SKM-1 (cell line): ENCODE measurements at regions not wholly inside any gene's neighbourhood (a gene's known extent, or its start where the extent isn't known, plus 50 kb on each side); places are given as distances from the start of the nearest gene placed in this dataset.
"Not testable (repeated sequence)": the region's sequence is repeated elsewhere in the genome, so short reads cannot be mapped to it uniquely, and the experiment has no call there.

Experiments
- DNase-seq: peaks from one replicate; lab custom pipeline; 2025; ENCODE audit not compliant: unreplicated experiment; lab: John Stamatoyannopoulos, UW

DNA sequence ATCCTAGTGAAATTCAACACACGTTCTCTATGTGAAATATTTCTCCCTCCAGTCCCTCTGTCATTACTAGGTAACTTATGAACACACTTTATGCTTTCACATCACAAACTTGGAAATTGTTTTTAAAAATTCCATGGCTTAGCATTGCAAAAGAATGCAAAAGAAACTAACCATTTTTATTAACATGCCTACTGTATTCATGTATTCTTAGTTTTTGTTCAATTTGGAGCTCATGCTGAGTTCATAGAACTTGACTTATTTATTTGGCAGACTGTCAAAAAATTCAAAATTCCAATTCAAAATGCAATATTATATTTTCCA lies 155.0 kb upstream of the SEMA3C start:
- no peak for DNase-seq

DNA sequence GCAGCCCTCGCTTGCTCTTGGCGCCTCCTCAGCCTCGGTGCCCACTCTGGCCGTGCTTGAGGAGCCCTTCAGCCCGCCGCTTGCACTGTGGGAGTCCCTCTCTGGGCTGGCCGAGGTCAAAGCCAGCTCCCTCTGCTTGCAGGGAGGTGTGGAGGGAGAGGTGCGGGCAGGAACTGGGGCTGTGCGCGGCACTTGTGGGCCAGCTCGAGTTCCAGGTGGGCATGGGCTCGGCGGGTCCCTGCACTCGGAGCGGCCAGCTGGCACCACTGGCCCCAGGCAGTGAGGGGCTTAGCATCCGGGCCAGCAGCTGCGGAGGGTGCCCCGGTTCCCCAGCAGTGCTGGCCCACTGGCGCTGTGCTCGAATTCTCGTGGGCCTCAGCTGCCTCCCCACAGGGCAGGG lies 152.1 kb upstream of the SEMA3C start:
- DNase-seq, result no peak

DNA sequence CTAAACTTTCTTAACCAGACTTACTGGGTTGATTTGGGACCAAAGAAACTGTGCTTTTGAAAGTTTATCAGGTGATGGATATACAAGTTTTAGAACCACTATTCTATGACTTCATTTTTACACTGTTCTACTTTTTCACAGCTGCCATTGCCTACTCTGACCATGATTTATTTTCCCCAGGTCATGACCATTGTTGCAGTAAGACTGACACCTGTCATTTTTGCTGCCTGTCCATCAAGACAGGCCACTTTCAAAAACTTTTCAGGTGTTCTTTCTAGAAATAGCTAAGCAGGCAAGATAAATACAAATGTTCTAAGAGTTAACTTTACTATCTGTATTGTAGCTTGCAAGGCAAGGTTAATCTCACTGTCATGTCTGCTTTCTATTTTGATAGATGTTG lies 147.9 kb upstream of the SEMA3C start:
- DNase-seq, result no peak

DNA sequence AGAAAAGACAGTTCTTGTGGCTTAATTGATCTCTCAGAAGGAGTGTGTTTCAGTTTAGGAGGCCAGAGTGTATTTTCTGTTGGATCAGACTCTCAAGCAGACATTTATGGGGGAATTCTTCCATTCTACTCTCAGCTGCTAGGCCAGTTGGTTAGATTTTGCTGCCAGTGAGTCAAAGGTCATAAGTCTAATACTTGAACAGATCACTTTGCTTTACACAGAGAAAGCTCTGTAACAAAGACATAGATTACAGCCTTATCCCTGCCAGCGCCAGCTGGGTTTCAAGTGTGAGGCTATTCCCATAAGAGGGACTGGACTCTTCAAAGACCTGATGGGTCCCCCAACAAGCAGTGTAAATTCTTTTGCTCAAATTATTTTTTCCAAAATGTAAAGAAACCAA lies 145.6 kb upstream of the SEMA3C start:
- DNase-seq, result no peak

DNA sequence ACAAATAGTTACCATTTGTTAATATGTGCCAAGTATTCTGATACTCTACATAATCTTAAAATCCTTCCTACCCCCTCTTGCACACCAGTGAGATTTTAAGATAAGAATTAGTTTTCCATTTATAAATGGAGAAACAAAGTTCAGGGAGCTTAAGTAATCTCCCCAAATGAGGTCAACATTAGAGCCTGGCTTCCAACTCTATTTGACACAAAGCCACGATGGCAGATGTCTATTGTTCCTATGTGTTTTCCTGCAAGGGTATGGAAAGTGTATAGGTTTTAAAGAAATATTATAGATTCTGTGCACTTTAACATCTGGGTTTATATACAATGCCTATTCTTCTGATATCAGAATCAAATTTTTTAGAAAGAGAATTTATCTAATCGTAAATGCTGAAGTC lies 143.9 kb upstream of the SEMA3C start:
- DNase-seq, result no peak

DNA sequence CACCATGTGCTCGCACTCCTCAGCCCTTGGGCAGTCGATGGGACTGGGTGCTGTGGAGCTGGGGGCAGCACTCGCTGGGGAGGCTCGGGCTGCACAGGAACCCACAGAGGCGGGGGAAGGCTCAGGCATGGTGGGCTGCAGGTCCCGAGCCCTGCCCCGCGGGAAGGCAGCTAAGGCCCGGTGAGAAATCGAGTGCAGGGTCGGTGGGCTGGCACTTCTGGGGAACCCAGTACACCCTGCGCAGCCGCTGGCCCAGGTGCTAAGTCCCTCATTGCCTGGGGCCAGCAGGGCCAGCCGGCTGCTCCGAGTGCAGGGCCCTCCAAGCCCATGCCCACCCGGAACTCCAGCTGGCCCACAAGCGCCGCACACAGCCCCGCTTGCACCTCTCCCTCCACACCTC lies 138.6 kb upstream of the SEMA3C start:
- not testable (repeated sequence) for DNase-seq

DNA sequence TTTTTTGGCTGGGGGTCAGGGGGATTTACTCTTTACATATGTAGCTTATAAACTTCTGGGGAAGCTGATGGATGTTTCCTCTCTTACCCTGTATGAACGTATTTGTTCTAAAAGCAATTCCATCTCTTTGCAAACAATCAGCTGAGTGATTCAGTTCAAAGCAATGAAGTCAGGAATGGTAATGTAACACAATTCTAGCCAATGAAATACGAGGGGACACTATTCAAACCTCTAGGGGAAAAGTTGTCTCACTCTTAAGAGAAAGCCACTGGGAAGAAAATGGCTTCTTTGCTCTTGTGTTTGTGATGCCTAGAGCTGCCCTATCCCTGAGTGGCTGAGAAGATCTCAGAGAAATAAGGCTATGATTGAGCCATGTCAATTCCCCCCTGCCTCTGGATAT lies 134.8 kb upstream of the SEMA3C start:
- DNase-seq, result no peak

DNA sequence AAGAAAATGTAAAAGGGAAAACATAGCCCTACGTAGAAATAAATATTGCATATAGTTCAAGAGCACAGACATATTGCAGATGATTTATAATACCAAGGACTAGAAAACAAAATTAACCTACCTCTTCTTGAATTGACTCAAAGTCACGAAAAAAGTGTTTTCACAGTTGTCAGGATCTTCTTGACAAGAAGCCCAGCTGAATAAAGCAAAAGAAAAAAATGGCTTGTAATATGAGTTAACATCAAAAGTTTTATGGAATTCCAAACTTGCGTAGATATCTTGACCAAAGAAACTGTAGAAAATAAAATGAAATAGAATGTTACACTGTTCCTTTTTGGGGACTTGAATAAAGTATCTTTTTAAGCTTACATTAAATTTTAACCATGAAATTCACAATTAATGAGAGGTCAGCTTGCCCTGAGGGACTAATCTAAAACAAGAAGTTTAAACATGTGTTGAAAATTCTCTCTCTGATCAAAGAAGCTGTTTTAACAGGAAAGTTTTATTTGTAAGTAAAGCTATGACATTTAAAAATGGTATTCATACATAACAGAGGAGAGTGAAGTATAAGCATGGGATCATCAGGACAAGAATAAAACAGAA lies 133.1 kb upstream of the SEMA3C start:
- DNase-seq, result no peak

DNA sequence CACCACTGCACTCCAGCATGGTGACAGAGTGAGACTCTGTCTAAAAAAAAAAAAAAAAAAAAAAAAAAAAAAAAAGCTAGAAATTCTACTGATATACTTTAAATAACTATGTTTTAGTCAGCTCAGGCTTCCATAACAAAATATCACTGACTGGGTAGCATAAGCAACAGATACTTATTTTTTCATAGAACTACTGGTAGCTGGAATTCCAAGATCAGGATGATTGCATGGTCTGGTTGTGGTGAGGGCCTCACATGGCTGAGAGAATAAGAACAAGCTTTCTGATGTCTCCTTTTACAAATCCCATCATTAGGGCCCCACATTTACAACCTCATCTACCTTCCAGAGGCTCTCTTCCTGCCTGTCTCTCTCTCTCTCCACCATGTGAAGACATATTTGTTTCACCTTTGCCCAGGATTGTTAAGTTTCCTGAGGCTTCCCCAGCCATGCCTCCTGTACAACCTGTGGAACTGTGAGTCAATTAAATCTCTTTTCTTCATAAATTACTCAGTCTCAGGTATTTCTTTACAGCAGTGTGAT lies 126.7 kb upstream of the SEMA3C start:
- no peak for DNase-seq

DNA sequence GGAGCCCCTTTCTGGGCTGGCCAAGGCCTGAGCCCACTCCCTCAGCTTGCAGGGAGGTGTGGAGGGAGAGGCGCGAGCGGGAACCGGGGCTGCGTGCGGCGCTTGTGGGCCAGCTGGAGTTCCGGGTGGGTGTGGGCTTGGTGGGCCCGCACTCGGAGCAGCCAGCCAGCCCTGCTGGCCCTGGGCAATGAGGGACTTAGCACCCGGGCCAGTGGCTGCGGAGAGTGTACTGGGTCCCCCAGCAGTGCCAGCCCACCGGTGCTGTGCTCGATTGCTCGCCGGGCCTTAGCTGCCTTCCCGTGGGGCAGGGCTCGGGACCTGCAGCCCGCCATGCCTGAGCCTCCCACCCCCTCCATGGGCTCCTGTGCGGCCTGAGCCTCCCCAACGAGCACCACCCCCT lies 123.8 kb upstream of the SEMA3C start:
- not testable (repeated sequence) for DNase-seq

DNA sequence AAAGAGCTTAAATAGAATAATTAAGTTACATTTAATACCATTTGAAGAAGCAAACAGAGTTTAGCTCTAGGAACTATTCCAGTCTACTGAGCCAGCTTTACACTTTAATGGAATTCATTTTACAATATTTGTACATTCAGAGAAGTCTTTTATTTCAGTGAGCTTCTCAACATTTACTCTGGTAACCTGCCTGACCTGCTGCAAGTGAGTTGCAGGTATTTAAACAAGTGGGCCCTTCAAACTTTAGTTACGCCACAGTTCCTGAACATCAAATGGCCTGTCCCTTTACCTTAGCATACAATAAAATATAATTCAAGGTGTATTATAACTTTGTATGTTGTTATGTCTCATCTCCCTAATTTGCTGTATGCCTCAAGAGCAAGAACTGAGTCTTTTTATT lies 121.6 kb upstream of the SEMA3C start:
- no peak for DNase-seq

DNA sequence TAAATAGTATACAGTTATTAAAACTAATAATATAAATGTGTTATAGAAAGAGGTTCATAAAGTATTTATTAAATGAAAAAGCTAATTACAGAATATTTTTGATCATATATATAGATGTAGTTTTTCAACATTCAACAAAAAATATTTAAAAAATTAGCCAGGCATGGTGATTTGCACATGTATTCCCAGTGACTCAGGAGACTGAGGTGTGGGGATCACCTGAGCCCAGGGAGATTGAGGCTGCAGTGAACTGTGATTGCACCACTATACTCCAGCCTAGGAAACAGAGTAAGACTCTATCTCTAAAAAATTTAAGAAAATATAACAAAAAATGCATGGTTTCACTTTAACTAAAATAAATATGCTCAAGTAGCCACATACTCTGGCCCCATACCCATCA lies 118.0 kb upstream of the SEMA3C start:
- DNase-seq, result no peak

DNA sequence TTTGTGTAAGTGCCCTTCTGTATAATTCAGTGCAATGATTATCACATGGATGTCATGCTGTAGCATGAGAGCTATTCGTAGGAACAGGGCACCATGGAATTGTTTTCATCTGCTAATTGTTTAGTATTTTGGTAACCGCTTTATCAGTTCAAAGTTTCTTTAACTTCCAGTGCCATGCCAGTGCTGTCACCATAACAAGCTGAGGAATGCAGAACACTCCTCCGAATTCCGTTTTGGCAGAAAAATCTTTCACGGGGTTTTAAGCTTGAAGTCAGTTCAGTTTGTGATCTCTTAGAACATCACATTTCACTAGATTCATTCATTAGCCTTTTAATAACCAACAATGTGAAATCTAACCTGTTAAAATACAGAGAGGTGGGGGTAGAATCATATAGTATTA lies 117.2 kb upstream of the SEMA3C start:
- no peak for DNase-seq

DNA sequence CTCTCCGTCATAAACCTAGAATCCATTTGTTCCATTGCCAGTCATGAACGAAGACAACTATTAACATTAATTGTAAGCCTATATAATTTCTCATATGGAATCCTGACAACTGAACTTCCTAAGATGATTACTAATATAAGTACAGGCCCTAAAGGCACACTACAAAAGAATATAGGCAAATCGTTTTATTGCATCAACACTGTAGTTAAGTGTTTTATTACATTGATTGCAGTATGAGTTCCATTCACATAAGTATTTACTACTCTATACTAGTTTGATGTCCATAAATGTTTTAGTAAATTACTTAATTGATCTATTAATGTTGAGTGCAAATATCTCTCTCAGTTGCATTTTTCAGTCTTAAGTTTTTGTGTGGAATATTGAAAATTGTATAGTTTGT lies 113.1 kb upstream of the SEMA3C start:
- DNase-seq, result no peak

DNA sequence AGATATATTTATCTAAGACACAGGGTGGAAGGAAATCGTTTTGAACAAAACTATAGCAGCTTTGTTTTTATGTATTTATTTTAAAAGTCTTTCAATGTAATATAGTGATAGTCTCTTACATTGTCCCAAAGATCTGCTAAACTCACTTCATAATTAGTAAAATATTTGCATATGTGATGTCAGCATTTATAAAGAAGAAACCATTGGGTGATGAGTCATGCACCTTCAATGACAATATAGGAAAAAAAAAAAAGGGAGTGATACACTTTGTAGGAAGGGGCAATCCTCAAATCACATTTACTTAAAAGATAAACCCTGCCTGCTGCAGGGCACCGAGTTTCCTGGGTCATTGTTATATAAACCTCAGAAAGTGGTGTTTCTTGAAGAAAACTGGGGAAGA lies 112.4 kb upstream of the SEMA3C start:
- DNase-seq, result no peak

DNA sequence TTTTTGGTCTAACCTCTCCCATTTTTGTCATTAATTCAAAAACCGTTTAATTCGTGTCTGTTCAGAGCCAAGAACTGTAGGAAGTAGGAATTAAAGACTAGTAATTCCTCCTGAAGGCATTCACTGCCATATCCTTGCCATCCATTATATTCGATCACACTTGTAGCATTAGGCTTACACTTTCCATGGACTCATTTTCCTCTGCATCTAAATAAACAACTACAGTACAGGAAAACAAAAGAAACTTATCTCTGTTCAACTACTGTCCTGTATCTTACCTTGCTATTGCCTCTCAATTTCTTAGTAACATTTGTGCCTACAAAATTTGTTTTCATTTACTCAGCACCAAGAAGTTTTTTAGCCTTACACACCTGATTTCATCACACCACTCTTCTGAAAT lies 111.6 kb upstream of the SEMA3C start:
- no peak for DNase-seq

DNA sequence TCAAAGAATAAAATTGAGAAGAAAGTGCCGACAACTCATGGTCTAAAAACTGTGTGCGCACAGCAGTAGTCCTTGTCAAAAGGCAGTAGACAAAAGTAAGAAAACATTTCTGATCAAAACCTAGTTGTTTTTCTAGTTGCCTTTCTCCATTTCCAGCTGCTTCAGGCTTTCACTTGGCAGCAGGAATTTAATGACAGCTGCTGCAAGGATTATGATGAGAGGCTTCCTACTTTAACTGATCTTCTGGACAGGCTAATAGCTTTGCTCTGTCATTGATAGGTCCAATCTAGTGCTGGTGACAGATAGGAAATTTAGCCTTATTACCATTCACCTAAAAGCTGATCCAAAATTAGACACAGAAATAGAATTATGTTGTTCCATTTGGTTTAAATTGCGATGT lies 110.7 kb upstream of the SEMA3C start:
- DNase-seq, result no peak

DNA sequence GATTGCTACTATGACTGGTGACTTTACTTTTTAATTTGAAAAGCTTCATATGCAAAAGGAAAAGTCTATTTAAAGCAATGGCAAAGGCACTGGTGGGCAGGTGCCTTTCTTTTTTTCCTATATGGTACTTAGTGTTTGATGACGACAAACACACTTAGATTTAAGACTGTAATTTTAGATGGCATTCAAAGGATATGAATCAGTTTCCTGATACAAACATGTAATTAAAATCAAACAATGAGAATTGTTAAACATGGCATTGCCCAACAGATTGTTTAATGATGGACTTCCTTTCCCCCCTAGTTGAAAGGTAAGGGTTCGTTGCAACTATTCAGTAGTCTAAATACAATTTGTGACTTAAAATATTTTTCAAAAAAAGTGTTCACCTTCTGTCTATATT lies 106.5 kb upstream of the SEMA3C start:
- DNase-seq, result no peak

DNA sequence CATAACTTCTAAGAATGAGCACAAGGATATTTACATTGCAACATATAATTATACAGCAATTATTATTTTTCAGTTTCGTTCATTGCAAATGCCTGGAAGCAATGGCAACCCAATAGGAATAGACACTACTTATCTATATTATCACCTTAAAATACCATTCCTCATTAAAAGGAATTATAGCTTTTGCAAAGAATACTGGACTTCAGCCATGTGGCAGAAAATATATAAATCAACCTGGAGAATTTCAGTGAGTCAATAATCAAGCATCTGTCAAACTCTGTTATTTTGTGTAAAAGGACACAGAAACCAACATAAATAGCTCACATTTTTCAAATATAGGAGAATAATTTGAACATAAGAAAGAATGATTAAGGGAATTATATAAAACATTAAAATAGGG lies 96.1 kb upstream of the SEMA3C start:
- no peak for DNase-seq

DNA sequence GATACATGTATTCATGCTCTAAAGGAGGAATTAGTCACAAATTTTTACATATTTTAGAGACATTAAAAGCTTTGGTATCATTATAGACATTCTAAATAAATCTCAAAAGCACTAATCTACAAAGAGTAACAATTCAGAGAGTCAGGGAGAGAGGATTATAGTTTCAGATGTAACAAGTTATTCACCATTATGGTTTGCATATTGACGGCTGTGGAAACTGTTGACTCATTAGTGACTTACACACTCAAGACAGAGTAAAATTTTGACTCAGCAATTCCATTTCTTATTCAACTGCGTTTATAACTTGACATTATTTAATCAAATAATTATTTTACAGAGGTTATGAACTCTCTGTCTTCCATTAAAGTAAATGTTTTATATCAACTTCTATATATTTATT lies 95.4 kb upstream of the SEMA3C start:
- no peak for DNase-seq

DNA sequence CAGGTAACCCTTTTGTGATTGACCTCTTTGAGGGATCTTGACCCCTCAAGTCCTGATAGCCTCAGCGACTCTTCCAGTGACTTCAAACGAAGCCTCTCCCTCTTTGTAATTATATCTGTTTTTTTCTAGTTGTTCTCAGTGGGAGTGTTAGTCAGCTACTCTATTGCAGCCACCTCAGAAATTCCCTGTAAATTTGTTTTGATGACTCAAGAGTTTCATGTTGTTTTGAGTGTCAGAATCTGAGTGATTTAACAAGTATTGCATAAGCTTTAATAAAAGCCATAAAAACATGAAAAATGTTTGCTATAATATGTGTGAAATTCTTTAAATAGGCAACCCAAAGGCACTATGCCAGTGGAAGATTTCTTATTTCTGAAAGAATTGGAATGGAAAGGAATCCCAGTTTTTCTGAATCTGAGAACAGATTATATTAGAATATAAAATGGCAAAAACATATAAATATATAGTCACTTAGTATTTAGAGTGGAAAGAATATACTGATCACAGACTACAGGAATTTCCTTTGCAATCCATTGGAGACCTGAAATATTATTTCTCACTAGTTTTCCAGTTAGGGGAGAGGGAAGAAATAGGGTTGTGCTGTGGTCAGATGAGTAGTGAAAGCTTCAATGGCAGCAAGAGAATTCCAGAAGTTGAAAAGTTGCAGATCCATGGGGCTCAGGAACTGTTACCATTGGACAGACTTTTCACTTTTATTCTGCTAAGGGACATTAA lies 94.4 kb upstream of the SEMA3C start:
- DNase-seq, result no peak

DNA sequence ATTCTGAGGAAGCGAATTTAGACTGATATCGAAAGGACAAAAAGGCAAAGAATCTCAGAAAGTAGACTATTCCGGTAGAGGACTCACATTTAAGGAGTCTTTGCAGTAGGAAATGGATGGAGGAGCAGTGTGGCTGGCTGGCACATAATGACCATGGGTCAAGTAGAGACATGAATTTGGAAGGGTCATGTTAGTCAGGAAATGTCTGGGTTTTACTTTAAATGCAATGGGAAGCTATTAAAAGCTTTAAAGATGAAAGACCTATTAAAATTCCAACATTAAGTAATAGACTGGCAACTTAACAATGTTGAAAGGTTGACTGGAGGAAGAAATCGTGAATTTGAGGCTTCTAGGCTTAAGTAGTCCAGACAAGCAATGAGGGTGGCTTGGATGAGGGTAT lies 90.0 kb upstream of the SEMA3C start:
- no peak for DNase-seq

DNA sequence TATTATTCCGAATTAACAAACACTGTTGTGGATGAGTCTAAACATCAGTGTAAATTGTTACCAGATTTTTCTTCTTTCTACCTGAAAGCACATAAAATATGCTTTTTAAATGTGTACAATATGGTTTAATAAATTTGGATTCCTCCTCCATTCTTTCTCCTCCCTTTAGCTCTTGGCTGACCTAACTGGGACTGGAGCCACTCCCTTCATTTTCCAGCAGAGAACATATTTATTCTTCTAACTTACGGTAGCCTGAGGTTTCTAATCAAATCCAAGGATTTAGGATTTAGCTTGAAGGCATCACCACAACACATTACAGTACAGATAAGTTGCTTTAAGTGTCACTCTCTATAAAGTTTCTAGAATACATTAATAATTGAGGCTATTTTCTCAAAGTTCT lies 88.2 kb upstream of the SEMA3C start:
- DNase-seq, result no peak
